ENCODE measurements at regions not wholly inside any gene's neighbourhood (a gene's known extent, or its start where the extent isn't known, plus 50 kb on each side); places are given as distances from the start of the nearest gene placed in this dataset.

GRCh38 chr6:167764215-167764614 is 62.5 kb upstream of the AFDN start:
- no peak overlapping the region for H3K4me3 ChIP-seq (replicated peaks in 1 of 4; ENCODE audit: control extremely low read depth in 1 of 4, insufficient read depth in 1 of 4, low read depth in 3 of 4, low read length in 4 of 4)
- H3K9ac ChIP-seq (ENCODE audit: insufficient read depth, low read length), result no peak overlapping the region
- H3K36me3 ChIP-seq (ENCODE audit: control insufficient read depth, insufficient read depth, low read length), result no peaks in the 10 kb centered on the region
- H3K27ac ChIP-seq (ENCODE audit: insufficient read depth, low read length), result no peak overlapping the region
- H3K27me3 ChIP-seq (ENCODE audit: control insufficient read depth, insufficient read depth, low read length), result no peaks in the 10 kb centered on the region
- no peak for TF ChIP-seq EZH2 (IDR thresholded peaks at IDR 0.05; ENCODE audit: low read length, missing control alignments)
- TF ChIP-seq CTCF (conservative IDR thresholded peaks at IDR 0.05 in 1 of 2, IDR thresholded peaks at IDR 0.05 in 1 of 2; ENCODE audit: low read depth in 1 of 2, low read length in 2 of 2), result no peak
- H4K20me1 ChIP-seq (ENCODE audit: control insufficient read depth, extremely low read depth, insufficient read depth, low read length), result no peaks in the 10 kb centered on the region
- H2AFZ ChIP-seq (ENCODE audit: low read length), result no peak overlapping the region
- no peaks in the 10 kb centered on the region for H3K9me3 ChIP-seq (ENCODE audit: control insufficient read depth, insufficient read depth, low read depth, low read length)
- H3K4me2 ChIP-seq (ENCODE audit: extremely low read depth, insufficient read depth, low read length), result no peak overlapping the region
- no peaks in the 10 kb centered on the region for H3K4me1 ChIP-seq (ENCODE audit: control insufficient read depth, extremely low read depth, insufficient read depth, low read length)
- H3K79me2 ChIP-seq (ENCODE audit: control insufficient read depth, insufficient read depth, low read length), result no peaks in the 10 kb centered on the region
- DNase-seq (ENCODE audit: low read depth in 2 of 2), result no peak

GRCh38 chr6:167764713-167765479 is 61.8 kb upstream of the AFDN start:
- no peaks in the 10 kb centered on the region for H3K9me3 ChIP-seq (ENCODE audit: control insufficient read depth, insufficient read depth, low read depth, low read length)
- no peaks in the 10 kb centered on the region for H3K27me3 ChIP-seq (ENCODE audit: control insufficient read depth, insufficient read depth, low read length)
- TF ChIP-seq CTCF (conservative IDR thresholded peaks at IDR 0.05 in 1 of 2, IDR thresholded peaks at IDR 0.05 in 1 of 2; ENCODE audit: low read depth in 1 of 2, low read length in 2 of 2), result no peak
- no peak for TF ChIP-seq EZH2 (IDR thresholded peaks at IDR 0.05; ENCODE audit: low read length, missing control alignments)
- no peak overlapping the region for H3K27ac ChIP-seq (ENCODE audit: insufficient read depth, low read length)
- no peaks in the 10 kb centered on the region for H3K4me1 ChIP-seq (ENCODE audit: control insufficient read depth, extremely low read depth, insufficient read depth, low read length)
- H2AFZ ChIP-seq (ENCODE audit: low read length), result no peak overlapping the region
- DNase-seq (ENCODE audit: low read depth in 2 of 2), result no peak
- H4K20me1 ChIP-seq (ENCODE audit: control insufficient read depth, extremely low read depth, insufficient read depth, low read length), result no peaks in the 10 kb centered on the region
- no peaks in the 10 kb centered on the region for H3K36me3 ChIP-seq (ENCODE audit: control insufficient read depth, insufficient read depth, low read length)
- H3K4me3 ChIP-seq (replicated peaks in 1 of 4; ENCODE audit: control extremely low read depth in 1 of 4, insufficient read depth in 1 of 4, low read depth in 3 of 4, low read length in 4 of 4), result no peak overlapping the region
- no peak overlapping the region for H3K9ac ChIP-seq (ENCODE audit: insufficient read depth, low read length)
- no peak overlapping the region for H3K4me2 ChIP-seq (ENCODE audit: extremely low read depth, insufficient read depth, low read length)
- no peaks in the 10 kb centered on the region for H3K79me2 ChIP-seq (ENCODE audit: control insufficient read depth, insufficient read depth, low read length)

- Histone ChIP-seq H3K36me3 (ENCODE audit: control insufficient read depth, insufficient read depth, low read length) (no peaks in the 10 kb centered on the region), H3K4me1 (ENCODE audit: control insufficient read depth, extremely low read depth, insufficient read depth, low read length) (no peaks in the 10 kb centered on the region), H3K27me3 (ENCODE audit: control insufficient read depth, insufficient read depth, low read length) (no peaks in the 10 kb centered on the region), H3K9ac (ENCODE audit: insufficient read depth, low read length) (no peak overlapping the region), H3K79me2 (ENCODE audit: control insufficient read depth, insufficient read depth, low read length) (no peaks in the 10 kb centered on the region), H4K20me1 (ENCODE audit: control insufficient read depth, extremely low read depth, insufficient read depth, low read length) (no peaks in the 10 kb centered on the region), H3K9me3 (ENCODE audit: control insufficient read depth, insufficient read depth, low read depth, low read length) (no peaks in the 10 kb centered on the region), H3K27ac (ENCODE audit: insufficient read depth, low read length) (no peak overlapping the region), H3K4me3 (replicated peaks in 1 of 4; ENCODE audit: control extremely low read depth in 1 of 4, insufficient read depth in 1 of 4, low read depth in 3 of 4, low read length in 4 of 4) (no peak overlapping the region), H3K4me2 (ENCODE audit: extremely low read depth, insufficient read depth, low read length) (no peak overlapping the region), H2AFZ (ENCODE audit: low read length) (no peak overlapping the region)
- no peak for DNase-seq (ENCODE audit: low read depth in 2 of 2)
- TF ChIP-seq EZH2 (IDR thresholded peaks at IDR 0.05; ENCODE audit: low read length, missing control alignments), result no peak
- TF ChIP-seq CTCF (conservative IDR thresholded peaks at IDR 0.05 in 1 of 2, IDR thresholded peaks at IDR 0.05 in 1 of 2; ENCODE audit: low read depth in 1 of 2, low read length in 2 of 2), result no peak
Measured at GRCh38 chr6:167766986-167767714, 59.6 kb upstream of the AFDN start.

Measured in fibroblast of lung (primary cell).